ENCODE measurements at regions not wholly inside any gene's neighbourhood (a gene's known extent, or its start where the extent isn't known, plus 50 kb on each side); places are given as distances from the start of the nearest gene placed in this dataset.
"Not testable (repeated sequence)": the region's sequence is repeated elsewhere in the genome, so short reads cannot be mapped to it uniquely, and the experiment has no call there.

GRCh38 chr4:125620066-125620860 is 305.5 kb downstream of the FAT4 start:
- Mint-ChIP-seq H3K27ac (no peak overlapping the region), H3K36me3 (no peaks in the 10 kb centered on the region), H3K27me3 (no peaks in the 10 kb centered on the region), H3K4me3 (no peak overlapping the region), H3K4me1 (ENCODE audit: low read depth in 2 of 2) (no peaks in the 10 kb centered on the region), H3K9me3 (no peaks in the 10 kb centered on the region)
- DNase-seq (ENCODE audit: low spot score) (no peak), ATAC-seq (no peak)

GRCh38 chr4:125624951-125625350 is 310.2 kb downstream of the FAT4 start:
- ATAC-seq, result no peak
- Mint-ChIP-seq H3K4me1 (ENCODE audit: low read depth in 2 of 2) (no peaks in the 10 kb centered on the region), H3K9me3 (no peaks in the 10 kb centered on the region), H3K27me3 (no peaks in the 10 kb centered on the region), H3K27ac (no peak overlapping the region), H3K36me3 (no peaks in the 10 kb centered on the region), H3K4me3 (no peak overlapping the region)
- DNase-seq (ENCODE audit: low spot score), result no peak

- H3K9me3 Mint-ChIP-seq, result no peaks in the 10 kb centered on the region
Observed at GRCh38 chr4:125626946-125627345, 312.2 kb downstream of the FAT4 start.

GRCh38 chr4:125639182-125639621 is 324.4 kb downstream of the FAT4 start:
- Mint-ChIP-seq H3K9me3 (no peaks in the 10 kb centered on the region), H3K36me3 (no peaks in the 10 kb centered on the region), H3K27me3 (no peaks in the 10 kb centered on the region), H3K4me1 (ENCODE audit: low read depth in 2 of 2) (no peaks in the 10 kb centered on the region), H3K27ac (no peak overlapping the region), H3K4me3 (no peak overlapping the region)
- DNase-seq (ENCODE audit: low spot score) (no peak), ATAC-seq (no peak)

More at GRCh38 chr4:125626946-125627345, 312.2 kb downstream of the FAT4 start:
- Mint-ChIP-seq H3K36me3 (no peaks in the 10 kb centered on the region), H3K4me1 (ENCODE audit: low read depth in 2 of 2) (no peaks in the 10 kb centered on the region), H3K27me3 (no peaks in the 10 kb centered on the region), H3K4me3 (no peak overlapping the region), H3K27ac (no peak overlapping the region)
- ATAC-seq, result no peak
- DNase-seq (ENCODE audit: low spot score), result no peak

GRCh38 chr4:125641611-125642010 is 326.9 kb downstream of the FAT4 start:
- no peaks in the 10 kb centered on the region for H3K4me1 Mint-ChIP-seq (ENCODE audit: low read depth in 2 of 2)
- DNase-seq (ENCODE audit: low spot score) (no peak), ATAC-seq (no peak)
- no peak overlapping the region for H3K4me3 Mint-ChIP-seq
- H3K36me3 Mint-ChIP-seq, result no peaks in the 10 kb centered on the region
- H3K27me3 Mint-ChIP-seq, result no peaks in the 10 kb centered on the region
- H3K27ac Mint-ChIP-seq, result no peak overlapping the region
- no peaks in the 10 kb centered on the region for H3K9me3 Mint-ChIP-seq

- H3K27ac Mint-ChIP-seq, result no peak overlapping the region
- no peaks in the 10 kb centered on the region for H3K36me3 Mint-ChIP-seq
- DNase-seq (ENCODE audit: low spot score) (no peak), ATAC-seq (no peak)
- H3K27me3 Mint-ChIP-seq, result no peaks in the 10 kb centered on the region
- no peaks in the 10 kb centered on the region for H3K9me3 Mint-ChIP-seq
- no peak overlapping the region for H3K4me3 Mint-ChIP-seq
- no peaks in the 10 kb centered on the region for H3K4me1 Mint-ChIP-seq (ENCODE audit: low read depth in 2 of 2)
Observed at GRCh38 chr4:125642645-125643044, 327.9 kb downstream of the FAT4 start.

- Mint-ChIP-seq H3K36me3 (no peaks in the 10 kb centered on the region), H3K27me3 (no peaks in the 10 kb centered on the region), H3K4me1 (ENCODE audit: low read depth in 2 of 2) (no peaks in the 10 kb centered on the region), H3K9me3 (no peaks in the 10 kb centered on the region), H3K27ac (no peak overlapping the region), H3K4me3 (no peak overlapping the region)
- DNase-seq (ENCODE audit: low spot score) (no peak), ATAC-seq (no peak)
Observed at GRCh38 chr4:125649452-125649851, 334.7 kb downstream of the FAT4 start.

- no peak for DNase-seq (ENCODE audit: low spot score)
- no peaks in the 10 kb centered on the region for H3K36me3 Mint-ChIP-seq
- no peaks in the 10 kb centered on the region for H3K4me1 Mint-ChIP-seq (ENCODE audit: low read depth in 2 of 2)
Observed at GRCh38 chr4:125650557-125650956, 335.8 kb downstream of the FAT4 start.

GRCh38 chr4:125651707-125652357 is 337.1 kb downstream of the FAT4 start:
- not testable (repeated sequence) for H3K36me3 Mint-ChIP-seq; DNase-seq (ENCODE audit: low spot score); ATAC-seq; H3K27ac Mint-ChIP-seq; H3K9me3 Mint-ChIP-seq; H3K4me3 Mint-ChIP-seq; H3K27me3 Mint-ChIP-seq; H3K4me1 Mint-ChIP-seq (ENCODE audit: low read depth in 2 of 2)

More at GRCh38 chr4:125650557-125650956, 335.8 kb downstream of the FAT4 start:
- H3K4me3 Mint-ChIP-seq, result no peak overlapping the region
- H3K27me3 Mint-ChIP-seq, result no peaks in the 10 kb centered on the region
- no peak overlapping the region for H3K27ac Mint-ChIP-seq
- no peaks in the 10 kb centered on the region for H3K9me3 Mint-ChIP-seq
- ATAC-seq, result no peak

- Mint-ChIP-seq H3K9me3 (no peaks in the 10 kb centered on the region), H3K27me3 (no peaks in the 10 kb centered on the region), H3K4me1 (ENCODE audit: low read depth in 2 of 2) (no peaks in the 10 kb centered on the region), H3K27ac (no peak overlapping the region), H3K36me3 (no peaks in the 10 kb centered on the region), H3K4me3 (no peak overlapping the region)
- DNase-seq (ENCODE audit: low spot score) (no peak), ATAC-seq (no peak)
Observed at GRCh38 chr4:125658773-125659172, 344.0 kb downstream of the FAT4 start.

GRCh38 chr4:125663896-125664767 is 349.4 kb downstream of the FAT4 start:
- H3K4me3 Mint-ChIP-seq, result no peak overlapping the region
- DNase-seq (ENCODE audit: low spot score) (no peak), ATAC-seq (peak in 1 of 2 donors; percentile 40)
- H3K36me3 Mint-ChIP-seq, result no peaks in the 10 kb centered on the region
- no peak overlapping the region for H3K27ac Mint-ChIP-seq
- H3K27me3 Mint-ChIP-seq, result no peaks in the 10 kb centered on the region
- H3K4me1 Mint-ChIP-seq (ENCODE audit: low read depth in 2 of 2), result no peaks in the 10 kb centered on the region
- H3K9me3 Mint-ChIP-seq, result no peaks in the 10 kb centered on the region

- no peak overlapping the region for H3K4me3 Mint-ChIP-seq
- no peak for ATAC-seq
- DNase-seq (ENCODE audit: low spot score), result no peak
- H3K4me1 Mint-ChIP-seq (ENCODE audit: low read depth in 2 of 2), result no peaks in the 10 kb centered on the region
- no peaks in the 10 kb centered on the region for H3K9me3 Mint-ChIP-seq
- no peaks in the 10 kb centered on the region for H3K36me3 Mint-ChIP-seq
- peaks cover 4 to 6% of the 10 kb centered on the region in 2 donors for H3K27me3 Mint-ChIP-seq
- no peak overlapping the region for H3K27ac Mint-ChIP-seq
Observed at GRCh38 chr4:125666635-125667034, 351.9 kb downstream of the FAT4 start.

- Mint-ChIP-seq H3K27me3 (no peaks in the 10 kb centered on the region), H3K4me1 (ENCODE audit: low read depth in 2 of 2) (no peaks in the 10 kb centered on the region), H3K9me3 (no peaks in the 10 kb centered on the region), H3K4me3 (no peak overlapping the region), H3K27ac (no peak overlapping the region), H3K36me3 (no peaks in the 10 kb centered on the region)
- DNase-seq (ENCODE audit: low spot score), result no peak
- no peak for ATAC-seq
Observed at GRCh38 chr4:125676156-125676555, 361.4 kb downstream of the FAT4 start.

- no peaks in the 10 kb centered on the region for H3K4me1 Mint-ChIP-seq (ENCODE audit: low read depth in 2 of 2)
- no peaks in the 10 kb centered on the region for H3K9me3 Mint-ChIP-seq
- no peaks in the 10 kb centered on the region for H3K36me3 Mint-ChIP-seq
- no peak for DNase-seq (ENCODE audit: low spot score)
- H3K4me3 Mint-ChIP-seq, result no peak overlapping the region
- H3K27me3 Mint-ChIP-seq, result no peaks in the 10 kb centered on the region
- no peak for ATAC-seq
- no peak overlapping the region for H3K27ac Mint-ChIP-seq
Observed at GRCh38 chr4:125676583-125676982, 361.8 kb downstream of the FAT4 start.

Data from natural killer cell treated with Interleukin-12 subunit alpha and Interleukin-12 subunit beta and Interleukin-15 and Interleukin-18, amount 100 ng/mL, for 72 hours (primary cell).